ENCODE measurements at regions not wholly inside any gene's neighbourhood (a gene's known extent, or its start where the extent isn't known, plus 50 kb on each side); places are given as distances from the start of the nearest gene placed in this dataset.

- no peak overlapping the region for H3K27ac ChIP-seq (ENCODE audit: insufficient read depth, low read length, poor library complexity, severe bottlenecking)
These were observed 202.3 kb downstream of the THBS2 start for GRCh38 chr6:169051371-169051770.

GRCh38 chr6:169048865-169049205 lies 204.8 kb downstream of the THBS2 start:
- DNase-seq, result no peak
- Histone ChIP-seq H3K4me1 (ENCODE audit: control insufficient read depth, insufficient read depth, low read length, poor library complexity, severe bottlenecking) (no peaks in the 10 kb centered on the region), H3K27me3 (replicated peaks; ENCODE audit: control insufficient read depth, insufficient read depth, low read length, poor library complexity, severe bottlenecking) (no peaks in the 10 kb centered on the region), H3K9me3 (ENCODE audit: control insufficient read depth, low read length) (no peaks in the 10 kb centered on the region), H3K36me3 (ENCODE audit: control insufficient read depth, insufficient read depth, low read length) (no peaks in the 10 kb centered on the region), H3K4me3 (ENCODE audit: insufficient read depth, low read depth, low read length, poor library complexity, severe bottlenecking) (no peak overlapping the region), H3K27ac (ENCODE audit: insufficient read depth, low read length, poor library complexity, severe bottlenecking) (no peak overlapping the region)

More at GRCh38 chr6:169051371-169051770, 202.3 kb downstream of the THBS2 start:
- H3K4me1 ChIP-seq (ENCODE audit: control insufficient read depth, insufficient read depth, low read length, poor library complexity, severe bottlenecking), result no peaks in the 10 kb centered on the region
- H3K4me3 ChIP-seq (ENCODE audit: insufficient read depth, low read depth, low read length, poor library complexity, severe bottlenecking), result no peak overlapping the region
- H3K9me3 ChIP-seq (ENCODE audit: control insufficient read depth, low read length), result no peaks in the 10 kb centered on the region
- H3K27me3 ChIP-seq (replicated peaks; ENCODE audit: control insufficient read depth, insufficient read depth, low read length, poor library complexity, severe bottlenecking), result no peaks in the 10 kb centered on the region
- DNase-seq, result no peak
- H3K36me3 ChIP-seq (ENCODE audit: control insufficient read depth, insufficient read depth, low read length), result no peaks in the 10 kb centered on the region

GRCh38 chr6:169048185-169048864 lies 205.3 kb downstream of the THBS2 start:
- Histone ChIP-seq H3K27ac (ENCODE audit: insufficient read depth, low read length, poor library complexity, severe bottlenecking) (no peak overlapping the region), H3K9me3 (ENCODE audit: control insufficient read depth, low read length) (no peaks in the 10 kb centered on the region)

GRCh38 chr6:169047345-169047744 lies 206.3 kb downstream of the THBS2 start:
- no peaks in the 10 kb centered on the region for H3K4me1 ChIP-seq (ENCODE audit: control insufficient read depth, insufficient read depth, low read length, poor library complexity, severe bottlenecking)
- H3K36me3 ChIP-seq (ENCODE audit: control insufficient read depth, insufficient read depth, low read length), result no peaks in the 10 kb centered on the region
- no peak for DNase-seq
- no peaks in the 10 kb centered on the region for H3K9me3 ChIP-seq (ENCODE audit: control insufficient read depth, low read length)
- no peak overlapping the region for H3K27ac ChIP-seq (ENCODE audit: insufficient read depth, low read length, poor library complexity, severe bottlenecking)
- no peak overlapping the region for H3K4me3 ChIP-seq (ENCODE audit: insufficient read depth, low read depth, low read length, poor library complexity, severe bottlenecking)
- H3K27me3 ChIP-seq (replicated peaks; ENCODE audit: control insufficient read depth, insufficient read depth, low read length, poor library complexity, severe bottlenecking), result no peaks in the 10 kb centered on the region

More at GRCh38 chr6:169048185-169048864, 205.3 kb downstream of the THBS2 start:
- H3K4me1 ChIP-seq (ENCODE audit: control insufficient read depth, insufficient read depth, low read length, poor library complexity, severe bottlenecking), result no peaks in the 10 kb centered on the region
- H3K4me3 ChIP-seq (ENCODE audit: insufficient read depth, low read depth, low read length, poor library complexity, severe bottlenecking), result no peak overlapping the region
- DNase-seq, result no peak
- no peaks in the 10 kb centered on the region for H3K36me3 ChIP-seq (ENCODE audit: control insufficient read depth, insufficient read depth, low read length)
- no peaks in the 10 kb centered on the region for H3K27me3 ChIP-seq (replicated peaks; ENCODE audit: control insufficient read depth, insufficient read depth, low read length, poor library complexity, severe bottlenecking)

GRCh38 chr6:169046483-169047192 lies 207.0 kb downstream of the THBS2 start:
- Histone ChIP-seq H3K9me3 (ENCODE audit: control insufficient read depth, low read length) (no peaks in the 10 kb centered on the region), H3K27ac (ENCODE audit: insufficient read depth, low read length, poor library complexity, severe bottlenecking) (no peak overlapping the region), H3K4me1 (ENCODE audit: control insufficient read depth, insufficient read depth, low read length, poor library complexity, severe bottlenecking) (no peaks in the 10 kb centered on the region), H3K36me3 (ENCODE audit: control insufficient read depth, insufficient read depth, low read length) (no peaks in the 10 kb centered on the region), H3K27me3 (replicated peaks; ENCODE audit: control insufficient read depth, insufficient read depth, low read length, poor library complexity, severe bottlenecking) (no peaks in the 10 kb centered on the region), H3K4me3 (ENCODE audit: insufficient read depth, low read depth, low read length, poor library complexity, severe bottlenecking) (no peak overlapping the region)
- DNase-seq, result no peak

GRCh38 chr6:169046021-169046420 lies 207.6 kb downstream of the THBS2 start:
- Histone ChIP-seq H3K36me3 (ENCODE audit: control insufficient read depth, insufficient read depth, low read length) (no peaks in the 10 kb centered on the region), H3K9me3 (ENCODE audit: control insufficient read depth, low read length) (no peaks in the 10 kb centered on the region), H3K27ac (ENCODE audit: insufficient read depth, low read length, poor library complexity, severe bottlenecking) (no peak overlapping the region), H3K4me1 (ENCODE audit: control insufficient read depth, insufficient read depth, low read length, poor library complexity, severe bottlenecking) (no peaks in the 10 kb centered on the region), H3K27me3 (replicated peaks; ENCODE audit: control insufficient read depth, insufficient read depth, low read length, poor library complexity, severe bottlenecking) (no peaks in the 10 kb centered on the region), H3K4me3 (ENCODE audit: insufficient read depth, low read depth, low read length, poor library complexity, severe bottlenecking) (no peak overlapping the region)
- DNase-seq, result no peak

- Histone ChIP-seq H3K4me3 (ENCODE audit: insufficient read depth, low read depth, low read length, poor library complexity, severe bottlenecking) (no peak overlapping the region), H3K9me3 (ENCODE audit: control insufficient read depth, low read length) (no peaks in the 10 kb centered on the region), H3K4me1 (ENCODE audit: control insufficient read depth, insufficient read depth, low read length, poor library complexity, severe bottlenecking) (no peaks in the 10 kb centered on the region), H3K36me3 (ENCODE audit: control insufficient read depth, insufficient read depth, low read length) (no peaks in the 10 kb centered on the region), H3K27me3 (replicated peaks; ENCODE audit: control insufficient read depth, insufficient read depth, low read length, poor library complexity, severe bottlenecking) (no peaks in the 10 kb centered on the region), H3K27ac (ENCODE audit: insufficient read depth, low read length, poor library complexity, severe bottlenecking) (no peak overlapping the region)
- DNase-seq, result no peak
These were observed 208.2 kb downstream of the THBS2 start for GRCh38 chr6:169045486-169045885.

- no peak for DNase-seq
- H3K9me3 ChIP-seq (ENCODE audit: control insufficient read depth, low read length), result no peaks in the 10 kb centered on the region
- no peaks in the 10 kb centered on the region for H3K27me3 ChIP-seq (replicated peaks; ENCODE audit: control insufficient read depth, insufficient read depth, low read length, poor library complexity, severe bottlenecking)
- H3K4me3 ChIP-seq (ENCODE audit: insufficient read depth, low read depth, low read length, poor library complexity, severe bottlenecking), result no peak overlapping the region
- H3K36me3 ChIP-seq (ENCODE audit: control insufficient read depth, insufficient read depth, low read length), result no peaks in the 10 kb centered on the region
- H3K4me1 ChIP-seq (ENCODE audit: control insufficient read depth, insufficient read depth, low read length, poor library complexity, severe bottlenecking), result no peaks in the 10 kb centered on the region
- H3K27ac ChIP-seq (ENCODE audit: insufficient read depth, low read length, poor library complexity, severe bottlenecking), result no peak overlapping the region
These were observed 209.0 kb downstream of the THBS2 start for GRCh38 chr6:169044381-169045230.

- H3K4me1 ChIP-seq (ENCODE audit: control insufficient read depth, insufficient read depth, low read length, poor library complexity, severe bottlenecking), result no peaks in the 10 kb centered on the region
- H3K36me3 ChIP-seq (ENCODE audit: control insufficient read depth, insufficient read depth, low read length), result no peaks in the 10 kb centered on the region
- H3K4me3 ChIP-seq (ENCODE audit: insufficient read depth, low read depth, low read length, poor library complexity, severe bottlenecking), result no peak overlapping the region
- H3K9me3 ChIP-seq (ENCODE audit: control insufficient read depth, low read length), result no peaks in the 10 kb centered on the region
- H3K27ac ChIP-seq (ENCODE audit: insufficient read depth, low read length, poor library complexity, severe bottlenecking), result no peak overlapping the region
- H3K27me3 ChIP-seq (replicated peaks; ENCODE audit: control insufficient read depth, insufficient read depth, low read length, poor library complexity, severe bottlenecking), result no peaks in the 10 kb centered on the region
- DNase-seq, result no peak
These were observed 211.6 kb downstream of the THBS2 start for GRCh38 chr6:169042061-169042460.

GRCh38 chr6:169041078-169041477 lies 212.6 kb downstream of the THBS2 start:
- H3K4me3 ChIP-seq (ENCODE audit: insufficient read depth, low read depth, low read length, poor library complexity, severe bottlenecking), result no peak overlapping the region
- no peaks in the 10 kb centered on the region for H3K4me1 ChIP-seq (ENCODE audit: control insufficient read depth, insufficient read depth, low read length, poor library complexity, severe bottlenecking)
- DNase-seq, result no peak
- H3K9me3 ChIP-seq (ENCODE audit: control insufficient read depth, low read length), result no peaks in the 10 kb centered on the region
- no peak overlapping the region for H3K27ac ChIP-seq (ENCODE audit: insufficient read depth, low read length, poor library complexity, severe bottlenecking)
- H3K27me3 ChIP-seq (replicated peaks; ENCODE audit: control insufficient read depth, insufficient read depth, low read length, poor library complexity, severe bottlenecking), result no peaks in the 10 kb centered on the region
- no peaks in the 10 kb centered on the region for H3K36me3 ChIP-seq (ENCODE audit: control insufficient read depth, insufficient read depth, low read length)

Data from effector memory CD4-positive, alpha-beta T cell (primary cell).